ENCODE measurements at regions not wholly inside any gene's neighbourhood (a gene's known extent, or its start where the extent isn't known, plus 50 kb on each side); places are given as distances from the start of the nearest gene placed in this dataset.
A peak's percentile ranks its signal among the peaks of the same experiment; 100 is the strongest.

DNA sequence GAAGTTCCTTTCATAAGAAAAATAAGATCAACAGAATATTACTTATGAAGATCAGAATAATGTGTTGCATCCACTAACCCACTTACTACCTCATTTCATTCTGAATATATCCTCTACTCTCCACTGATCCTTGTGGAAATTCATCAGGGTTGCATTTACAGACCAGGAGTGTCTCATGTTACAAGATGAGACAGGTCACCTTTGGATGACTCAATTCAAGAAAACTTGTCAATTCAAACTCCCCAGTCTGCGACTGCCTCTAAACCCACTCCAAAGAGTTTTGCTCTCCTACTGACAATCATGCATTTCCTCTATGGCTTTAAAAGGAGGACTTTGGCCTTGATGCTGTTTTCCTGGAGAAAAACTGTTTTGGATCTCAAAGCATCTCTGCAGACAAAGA lies 68.4 kb downstream of the ID4 start:
- Histone ChIP-seq H3K4me3 (ENCODE audit: low read depth, low read length) (no peak overlapping the region), H3K27me3 (ENCODE audit: control insufficient read depth, insufficient read depth, low read length) (no peaks in the 10 kb centered on the region), H3K36me3 (ENCODE audit: control insufficient read depth, insufficient read depth, low read length) (no peaks in the 10 kb centered on the region)
- TF ChIP-seq, protein P1, sequence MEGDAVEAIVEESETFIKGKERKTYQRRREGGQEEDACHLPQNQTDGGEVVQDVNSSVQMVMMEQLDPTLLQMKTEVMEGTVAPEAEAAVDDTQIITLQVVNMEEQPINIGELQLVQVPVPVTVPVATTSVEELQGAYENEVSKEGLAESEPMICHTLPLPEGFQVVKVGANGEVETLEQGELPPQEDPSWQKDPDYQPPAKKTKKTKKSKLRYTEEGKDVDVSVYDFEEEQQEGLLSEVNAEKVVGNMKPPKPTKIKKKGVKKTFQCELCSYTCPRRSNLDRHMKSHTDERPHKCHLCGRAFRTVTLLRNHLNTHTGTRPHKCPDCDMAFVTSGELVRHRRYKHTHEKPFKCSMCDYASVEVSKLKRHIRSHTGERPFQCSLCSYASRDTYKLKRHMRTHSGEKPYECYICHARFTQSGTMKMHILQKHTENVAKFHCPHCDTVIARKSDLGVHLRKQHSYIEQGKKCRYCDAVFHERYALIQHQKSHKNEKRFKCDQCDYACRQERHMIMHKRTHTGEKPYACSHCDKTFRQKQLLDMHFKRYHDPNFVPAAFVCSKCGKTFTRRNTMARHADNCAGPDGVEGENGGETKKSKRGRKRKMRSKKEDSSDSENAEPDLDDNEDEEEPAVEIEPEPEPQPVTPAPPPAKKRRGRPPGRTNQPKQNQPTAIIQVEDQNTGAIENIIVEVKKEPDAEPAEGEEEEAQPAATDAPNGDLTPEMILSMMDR (IDR thresholded peaks at IDR 0.05; ENCODE audit: insufficient read depth, low read length, severe bottlenecking), result no peak
- DNase-seq (ENCODE audit: low read depth) (peak; percentile 89), FAIRE-seq (no peak)

DNA sequence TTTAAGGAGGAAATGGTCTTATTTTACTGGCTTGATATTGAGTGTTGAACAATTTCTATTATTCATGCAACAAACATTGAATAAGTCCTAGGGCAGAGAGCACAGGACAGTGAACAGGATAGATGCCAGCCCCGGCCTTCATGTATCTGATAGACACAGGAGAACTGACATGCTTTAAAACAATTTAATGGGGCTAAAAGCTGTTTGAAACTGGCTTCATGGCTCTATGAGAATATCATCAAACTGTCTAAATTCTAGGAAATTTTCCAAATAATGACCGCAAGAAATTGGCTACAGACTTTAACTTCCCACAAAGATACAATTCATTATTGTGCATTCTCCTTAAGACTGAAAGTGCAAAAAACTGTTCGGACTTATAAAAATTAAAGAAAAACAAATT lies 69.0 kb downstream of the ID4 start:
- no peaks in the 10 kb centered on the region for H3K27me3 ChIP-seq (ENCODE audit: control insufficient read depth, insufficient read depth, low read length)
- TF ChIP-seq, protein P1 (IDR thresholded peaks at IDR 0.05; ENCODE audit: insufficient read depth, low read length, severe bottlenecking), result no peak
- DNase-seq (ENCODE audit: low read depth), result no peak
- H3K36me3 ChIP-seq (ENCODE audit: control insufficient read depth, insufficient read depth, low read length), result no peaks in the 10 kb centered on the region
- FAIRE-seq, result no peak
- H3K4me3 ChIP-seq (ENCODE audit: low read depth, low read length), result no peak overlapping the region

DNA sequence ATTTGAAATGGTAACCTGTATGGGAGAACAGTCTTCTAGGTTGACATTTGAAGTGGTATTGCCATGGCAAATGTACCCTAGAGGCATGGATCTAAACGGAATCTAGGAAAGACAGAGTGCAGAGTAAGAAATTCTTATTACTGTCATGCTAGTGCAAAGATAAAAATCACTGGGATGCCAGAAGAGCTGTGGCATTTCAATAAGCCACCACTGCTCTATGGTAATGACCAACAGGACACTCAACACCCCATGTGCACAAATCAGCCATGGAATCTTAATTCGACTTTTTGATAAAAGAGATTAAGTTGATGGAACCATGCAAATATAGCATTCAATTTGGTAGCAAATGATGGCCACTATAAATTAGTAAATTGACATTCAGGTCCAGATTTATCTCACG lies 74.1 kb downstream of the ID4 start:
- Histone ChIP-seq H3K36me3 (ENCODE audit: control insufficient read depth, insufficient read depth, low read length) (no peaks in the 10 kb centered on the region), H3K4me3 (ENCODE audit: low read depth, low read length) (no peak overlapping the region), H3K27me3 (ENCODE audit: control insufficient read depth, insufficient read depth, low read length) (no peaks in the 10 kb centered on the region)
- no peak for DNase-seq (ENCODE audit: low read depth)
- no peak for FAIRE-seq
- TF ChIP-seq, protein P1 (IDR thresholded peaks at IDR 0.05; ENCODE audit: insufficient read depth, low read length, severe bottlenecking), result no peak

DNA sequence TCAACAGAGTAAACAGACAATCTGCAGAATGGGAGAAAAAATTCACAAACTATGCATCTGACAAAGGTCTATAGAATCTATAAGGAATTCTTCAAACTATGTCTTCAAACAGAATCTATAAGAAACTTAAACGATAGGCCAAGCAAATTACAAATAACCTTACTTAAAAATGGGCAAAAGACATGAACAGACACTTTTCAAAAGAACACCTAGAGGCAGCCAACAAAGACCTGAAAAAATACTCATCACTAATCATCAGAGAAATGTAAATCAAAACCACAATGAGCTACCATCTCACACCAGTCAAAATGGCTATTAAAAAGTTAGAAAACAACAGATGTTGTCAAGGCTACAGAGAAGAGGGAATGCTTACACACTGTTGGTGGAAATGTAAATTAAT lies 81.3 kb downstream of the ID4 start:
- TF ChIP-seq, protein P1 (IDR thresholded peaks at IDR 0.05; ENCODE audit: insufficient read depth, low read length, severe bottlenecking), result no peak
- Histone ChIP-seq H3K36me3 (ENCODE audit: control insufficient read depth, insufficient read depth, low read length) (no peaks in the 10 kb centered on the region), H3K4me3 (ENCODE audit: low read depth, low read length) (no peak overlapping the region), H3K27me3 (ENCODE audit: control insufficient read depth, insufficient read depth, low read length) (no peaks in the 10 kb centered on the region)
- DNase-seq (ENCODE audit: low read depth) (no peak), FAIRE-seq (no peak)

DNA sequence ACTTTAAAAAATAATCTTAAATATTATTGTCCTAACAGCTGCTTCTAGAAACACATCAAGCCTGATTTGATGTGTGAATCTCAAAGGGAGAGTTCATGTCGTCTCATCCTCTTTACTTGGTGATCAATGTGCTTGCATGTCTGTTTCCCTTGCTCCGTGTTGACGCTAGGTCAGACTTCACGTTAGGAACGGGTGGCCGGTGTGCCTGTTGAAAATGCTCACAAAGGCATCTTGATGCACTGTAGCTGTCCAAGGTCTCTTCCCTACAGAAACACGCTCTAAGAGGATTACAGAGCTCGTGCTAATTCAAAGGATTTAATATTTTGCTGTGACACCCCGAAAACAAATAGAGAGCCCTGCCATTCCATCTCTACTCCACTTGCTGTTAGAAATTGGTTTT lies 84.6 kb downstream of the ID4 start:
- no peaks in the 10 kb centered on the region for H3K36me3 ChIP-seq (ENCODE audit: control insufficient read depth, insufficient read depth, low read length)
- DNase-seq (ENCODE audit: low read depth) (no peak), FAIRE-seq (no peak)
- TF ChIP-seq, protein P1 (IDR thresholded peaks at IDR 0.05; ENCODE audit: insufficient read depth, low read length, severe bottlenecking), result no peak
- H3K4me3 ChIP-seq (ENCODE audit: low read depth, low read length), result no peak overlapping the region
- no peaks in the 10 kb centered on the region for H3K27me3 ChIP-seq (ENCODE audit: control insufficient read depth, insufficient read depth, low read length)

DNA sequence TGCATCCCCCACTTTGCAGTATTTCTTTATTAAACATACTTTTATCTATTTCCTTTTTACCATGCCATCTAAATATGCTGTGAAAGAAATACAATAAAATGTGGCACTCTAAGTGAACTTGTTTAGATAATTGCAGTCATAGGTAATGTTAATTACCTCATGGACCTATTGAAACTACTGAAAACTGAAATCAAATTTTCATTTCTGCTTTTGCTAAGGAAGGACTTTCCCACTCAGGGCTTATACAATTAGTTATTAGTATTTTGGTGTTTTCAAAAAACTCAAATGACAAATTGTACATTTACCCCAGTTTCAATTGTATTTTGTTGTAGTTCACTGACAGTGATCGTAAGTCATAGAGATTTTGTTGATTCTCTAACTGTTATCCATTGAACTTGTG lies 88.4 kb downstream of the ID4 start:
- no peaks in the 10 kb centered on the region for H3K36me3 ChIP-seq (ENCODE audit: control insufficient read depth, insufficient read depth, low read length)
- TF ChIP-seq, protein P1 (IDR thresholded peaks at IDR 0.05; ENCODE audit: insufficient read depth, low read length, severe bottlenecking), result no peak
- FAIRE-seq (no peak), DNase-seq (ENCODE audit: low read depth) (no peak)
- no peaks in the 10 kb centered on the region for H3K27me3 ChIP-seq (ENCODE audit: control insufficient read depth, insufficient read depth, low read length)
- H3K4me3 ChIP-seq (ENCODE audit: low read depth, low read length), result no peak overlapping the region

Data from bronchial epithelial cell (primary cell).